K562 (cell line): ENCODE measurements at regions not wholly inside any gene's neighbourhood (a gene's known extent, or its start where the extent isn't known, plus 50 kb on each side); places are given as distances from the start of the nearest gene placed in this dataset.

Experiments used
- CHD4 ChIP-seq: fragments of 200-600 bp; sonication (generic); IDR thresholded peaks from 3 replicates; pipeline ENCODE4 v1.6.1; 2012; ENCODE audit warnings: low read depth, mild to moderate bottlenecking, mixed read lengths, low read length, inconsistent platforms; ENCODE audit not compliant: insufficient read depth, insufficient replicate concordance, poor library complexity, severe bottlenecking
- GABPB2 ChIP-seq: fragments of 250-450 bp; sonication (Bioruptor Pico); conservative IDR thresholded peaks from 2 replicates; pipeline ENCODE4 v1.5.1; 2021; ENCODE audit warnings: mild to moderate bottlenecking
- KAT2B ChIP-seq: IDR thresholded peaks from one replicate; pipeline ENCODE4 v1.6.1; 2012; ENCODE audit warnings: low read depth, mild to moderate bottlenecking, control low read depth, inconsistent platforms, low read length, moderate library complexity
- NCOR1 ChIP-seq: fragments of 450-650 bp; IDR thresholded peaks from 2 replicates; pipeline ENCODE4 v1.6.1; 2016; ENCODE audit warnings: mild to moderate bottlenecking, moderate library complexity
- PCBP2 ChIP-seq: fragments of 200-400 bp; formaldehyde crosslinking; IDR thresholded peaks from 2 replicates; pipeline ENCODE4 v1.6.1; 2018; ENCODE audit warnings: low read length, low read depth, mild to moderate bottlenecking, moderate library complexity; ENCODE audit not compliant: poor library complexity, severe bottlenecking
- RBM15 ChIP-seq: fragments of 200-400 bp; formaldehyde crosslinking; IDR thresholded peaks from 2 replicates; pipeline ENCODE4 v1.6.1; 2018; ENCODE audit warnings: mild to moderate bottlenecking, low read length, moderate library complexity; ENCODE audit not compliant: insufficient read depth
- SETDB1 ChIP-seq: IDR thresholded peaks from one replicate; pipeline ENCODE4 v1.6.1; 2012; ENCODE audit warnings: low read length, control low read depth, inconsistent platforms
- ZNF12 ChIP-seq: sonication (generic); formaldehyde crosslinking; IDR thresholded peaks from 2 replicates; pipeline ENCODE4 v1.4.0; 2020; ENCODE audit warnings: mild to moderate bottlenecking, missing genetic modification reagents
- TF ChIP-seq, protein P1 (sequence below): sonication (generic); formaldehyde crosslinking; IDR thresholded peaks from 2 replicates; pipeline ENCODE4 v1.8.1; 2022; ENCODE audit warnings: missing genetic modification reagents
- TF ChIP-seq, protein P2 (sequence below), 3 experiments: IDR thresholded peaks in 2 of 3; conservative IDR thresholded peaks in 1 of 3; 2 replicates each; pipeline ENCODE4 v1.5.1; 2011 to 2012; ENCODE audit warnings: low read length in 3 of 3, mild to moderate bottlenecking in 3 of 3, control low read depth in 2 of 3, improper control_type of control experiment in 1 of 3, inconsistent platforms in 1 of 3, low read depth in 1 of 3, mixed read lengths in 1 of 3, moderate library complexity in 1 of 3; ENCODE audit not compliant: insufficient read depth in 2 of 3
- TF ChIP-seq, protein P3 (sequence below): sonication (generic); formaldehyde crosslinking; IDR thresholded peaks from 2 replicates; pipeline ENCODE4 v1.8.1; 2023; ENCODE audit warnings: mild to moderate bottlenecking, missing genetic modification reagents
- TF ChIP-seq, protein P4 (sequence below): fragments of 250-450 bp; sonication (Bioruptor Pico); IDR thresholded peaks from 2 replicates; pipeline ENCODE4 v1.5.0; 2020; ENCODE audit warnings: mild to moderate bottlenecking, borderline replicate concordance

DNA sequence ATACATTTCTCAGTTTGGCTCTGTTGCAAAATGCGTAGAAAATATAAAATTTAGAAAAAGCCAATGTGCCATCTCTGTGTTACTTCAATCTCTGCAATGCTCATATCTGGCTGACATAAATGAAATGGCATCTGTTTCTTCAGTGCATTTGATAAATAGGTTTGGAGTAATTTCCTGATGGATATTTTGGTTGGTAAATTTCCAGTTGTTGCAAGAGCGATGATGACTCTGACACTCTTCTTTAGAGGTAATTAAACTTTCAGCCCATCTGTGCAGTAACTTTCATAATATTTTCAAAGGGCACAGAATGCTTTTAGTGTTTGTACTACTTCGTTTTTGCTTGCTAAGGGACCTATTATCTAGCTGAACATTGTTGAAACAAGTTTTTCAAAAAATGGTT is 1286.4 kb downstream of the PCDH9 start:
- TF ChIP-seq, protein P1, sequence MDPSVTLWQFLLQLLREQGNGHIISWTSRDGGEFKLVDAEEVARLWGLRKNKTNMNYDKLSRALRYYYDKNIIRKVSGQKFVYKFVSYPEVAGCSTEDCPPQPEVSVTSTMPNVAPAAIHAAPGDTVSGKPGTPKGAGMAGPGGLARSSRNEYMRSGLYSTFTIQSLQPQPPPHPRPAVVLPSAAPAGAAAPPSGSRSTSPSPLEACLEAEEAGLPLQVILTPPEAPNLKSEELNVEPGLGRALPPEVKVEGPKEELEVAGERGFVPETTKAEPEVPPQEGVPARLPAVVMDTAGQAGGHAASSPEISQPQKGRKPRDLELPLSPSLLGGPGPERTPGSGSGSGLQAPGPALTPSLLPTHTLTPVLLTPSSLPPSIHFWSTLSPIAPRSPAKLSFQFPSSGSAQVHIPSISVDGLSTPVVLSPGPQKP (CRISPR knock-in tag) = no peak
- TF ChIP-seq PCBP2 = no peak
- TF ChIP-seq, protein P2, sequence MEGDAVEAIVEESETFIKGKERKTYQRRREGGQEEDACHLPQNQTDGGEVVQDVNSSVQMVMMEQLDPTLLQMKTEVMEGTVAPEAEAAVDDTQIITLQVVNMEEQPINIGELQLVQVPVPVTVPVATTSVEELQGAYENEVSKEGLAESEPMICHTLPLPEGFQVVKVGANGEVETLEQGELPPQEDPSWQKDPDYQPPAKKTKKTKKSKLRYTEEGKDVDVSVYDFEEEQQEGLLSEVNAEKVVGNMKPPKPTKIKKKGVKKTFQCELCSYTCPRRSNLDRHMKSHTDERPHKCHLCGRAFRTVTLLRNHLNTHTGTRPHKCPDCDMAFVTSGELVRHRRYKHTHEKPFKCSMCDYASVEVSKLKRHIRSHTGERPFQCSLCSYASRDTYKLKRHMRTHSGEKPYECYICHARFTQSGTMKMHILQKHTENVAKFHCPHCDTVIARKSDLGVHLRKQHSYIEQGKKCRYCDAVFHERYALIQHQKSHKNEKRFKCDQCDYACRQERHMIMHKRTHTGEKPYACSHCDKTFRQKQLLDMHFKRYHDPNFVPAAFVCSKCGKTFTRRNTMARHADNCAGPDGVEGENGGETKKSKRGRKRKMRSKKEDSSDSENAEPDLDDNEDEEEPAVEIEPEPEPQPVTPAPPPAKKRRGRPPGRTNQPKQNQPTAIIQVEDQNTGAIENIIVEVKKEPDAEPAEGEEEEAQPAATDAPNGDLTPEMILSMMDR (IDR thresholded peaks at IDR 0.05 in 2 of 3, conservative IDR thresholded peaks at IDR 0.05 in 1 of 3; ENCODE audit: insufficient read depth in 2 of 3, low read depth in 1 of 3, low read length in 3 of 3) = no peak
- no peak for TF ChIP-seq RBM15
- no peak for TF ChIP-seq SETDB1
- TF ChIP-seq, protein P3, sequence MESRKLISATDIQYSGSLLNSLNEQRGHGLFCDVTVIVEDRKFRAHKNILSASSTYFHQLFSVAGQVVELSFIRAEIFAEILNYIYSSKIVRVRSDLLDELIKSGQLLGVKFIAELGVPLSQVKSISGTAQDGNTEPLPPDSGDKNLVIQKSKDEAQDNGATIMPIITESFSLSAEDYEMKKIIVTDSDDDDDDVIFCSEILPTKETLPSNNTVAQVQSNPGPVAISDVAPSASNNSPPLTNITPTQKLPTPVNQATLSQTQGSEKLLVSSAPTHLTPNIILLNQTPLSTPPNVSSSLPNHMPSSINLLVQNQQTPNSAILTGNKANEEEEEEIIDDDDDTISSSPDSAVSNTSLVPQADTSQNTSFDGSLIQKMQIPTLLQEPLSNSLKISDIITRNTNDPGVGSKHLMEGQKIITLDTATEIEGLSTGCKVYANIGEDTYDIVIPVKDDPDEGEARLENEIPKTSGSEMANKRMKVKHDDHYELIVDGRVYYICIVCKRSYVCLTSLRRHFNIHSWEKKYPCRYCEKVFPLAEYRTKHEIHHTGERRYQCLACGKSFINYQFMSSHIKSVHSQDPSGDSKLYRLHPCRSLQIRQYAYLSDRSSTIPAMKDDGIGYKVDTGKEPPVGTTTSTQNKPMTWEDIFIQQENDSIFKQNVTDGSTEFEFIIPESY (CRISPR knock-in tag) = no peak
- TF ChIP-seq, protein P4, sequence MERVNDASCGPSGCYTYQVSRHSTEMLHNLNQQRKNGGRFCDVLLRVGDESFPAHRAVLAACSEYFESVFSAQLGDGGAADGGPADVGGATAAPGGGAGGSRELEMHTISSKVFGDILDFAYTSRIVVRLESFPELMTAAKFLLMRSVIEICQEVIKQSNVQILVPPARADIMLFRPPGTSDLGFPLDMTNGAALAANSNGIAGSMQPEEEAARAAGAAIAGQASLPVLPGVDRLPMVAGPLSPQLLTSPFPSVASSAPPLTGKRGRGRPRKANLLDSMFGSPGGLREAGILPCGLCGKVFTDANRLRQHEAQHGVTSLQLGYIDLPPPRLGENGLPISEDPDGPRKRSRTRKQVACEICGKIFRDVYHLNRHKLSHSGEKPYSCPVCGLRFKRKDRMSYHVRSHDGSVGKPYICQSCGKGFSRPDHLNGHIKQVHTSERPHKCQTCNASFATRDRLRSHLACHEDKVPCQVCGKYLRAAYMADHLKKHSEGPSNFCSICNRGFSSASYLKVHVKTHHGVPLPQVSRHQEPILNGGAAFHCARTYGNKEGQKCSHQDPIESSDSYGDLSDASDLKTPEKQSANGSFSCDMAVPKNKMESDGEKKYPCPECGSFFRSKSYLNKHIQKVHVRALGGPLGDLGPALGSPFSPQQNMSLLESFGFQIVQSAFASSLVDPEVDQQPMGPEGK (CRISPR knock-in tag) = no peak
- TF ChIP-seq CHD4 = no peak
- no peak for TF ChIP-seq KAT2B
- no peak for TF ChIP-seq NCOR1
- no peak for TF ChIP-seq ZNF12 (CRISPR knock-in tag)
- no peak for TF ChIP-seq GABPB2 (CRISPR knock-in tag)
